ENCODE measurements at regions not wholly inside any gene's neighbourhood (a gene's known extent, or its start where the extent isn't known, plus 50 kb on each side); places are given as distances from the start of the nearest gene placed in this dataset.

DNA sequence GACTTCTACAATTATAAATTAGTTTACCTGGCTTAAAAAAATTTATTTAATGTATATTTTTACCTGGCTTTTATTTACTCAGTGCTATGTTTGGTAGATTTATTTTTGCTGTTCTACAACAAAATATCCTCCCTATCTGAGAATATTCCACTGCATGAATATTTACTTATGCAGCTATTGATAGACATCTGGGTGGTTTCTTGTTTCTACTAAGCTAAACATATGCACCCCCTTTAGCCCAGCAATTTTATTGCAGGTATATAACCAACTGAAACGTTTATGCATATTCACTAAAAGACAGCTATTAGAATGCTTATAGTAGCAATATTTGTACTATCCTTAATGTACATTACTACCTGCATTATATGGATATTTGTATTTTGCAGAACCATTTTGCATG, 187.7 kb upstream of the CPHXL start:
- no peak for DNase-seq (ENCODE audit: low spot score)
- Mint-ChIP-seq H3K36me3 (ENCODE audit: low read depth) (no peaks in the 10 kb centered on the region), H3K27me3 (ENCODE audit: insufficient read depth) (no peaks in the 10 kb centered on the region), H3K4me1 (ENCODE audit: low read depth) (no peaks in the 10 kb centered on the region), H3K4me3 (no peak overlapping the region), H3K27ac (no peak overlapping the region), H3K9me3 (no peaks in the 10 kb centered on the region)
- intact Hi-C loops (cut with micrococcal nuclease) = no loop called here

DNA sequence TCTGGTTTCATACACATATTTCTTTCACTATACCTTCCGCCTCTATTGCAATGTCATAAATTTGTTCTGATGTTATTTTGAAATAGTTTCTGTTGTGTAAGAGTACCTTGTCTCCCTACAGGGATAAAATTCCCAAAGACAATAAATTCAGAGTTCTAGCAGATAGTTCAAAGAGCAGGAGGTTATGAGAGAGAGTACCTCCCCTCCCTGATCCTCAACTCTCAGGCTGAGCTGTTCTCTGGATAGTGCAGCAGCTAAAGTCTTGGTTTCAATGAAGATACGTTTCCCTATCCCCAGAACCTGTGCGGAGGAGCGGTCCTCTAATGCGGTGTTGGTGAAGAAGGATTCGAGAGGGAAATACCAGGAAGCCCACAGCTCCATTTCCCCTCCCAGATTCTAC, 190.2 kb upstream of the CPHXL start:
- Mint-ChIP-seq H3K4me3 (no peak overlapping the region), H3K27ac (no peak overlapping the region), H3K27me3 (ENCODE audit: insufficient read depth) (no peaks in the 10 kb centered on the region), H3K9me3 (no peaks in the 10 kb centered on the region), H3K36me3 (ENCODE audit: low read depth) (no peaks in the 10 kb centered on the region), H3K4me1 (ENCODE audit: low read depth) (no peaks in the 10 kb centered on the region)
- intact Hi-C loops (cut with micrococcal nuclease) = no loop called here
- no peak for DNase-seq (ENCODE audit: low spot score)

DNA sequence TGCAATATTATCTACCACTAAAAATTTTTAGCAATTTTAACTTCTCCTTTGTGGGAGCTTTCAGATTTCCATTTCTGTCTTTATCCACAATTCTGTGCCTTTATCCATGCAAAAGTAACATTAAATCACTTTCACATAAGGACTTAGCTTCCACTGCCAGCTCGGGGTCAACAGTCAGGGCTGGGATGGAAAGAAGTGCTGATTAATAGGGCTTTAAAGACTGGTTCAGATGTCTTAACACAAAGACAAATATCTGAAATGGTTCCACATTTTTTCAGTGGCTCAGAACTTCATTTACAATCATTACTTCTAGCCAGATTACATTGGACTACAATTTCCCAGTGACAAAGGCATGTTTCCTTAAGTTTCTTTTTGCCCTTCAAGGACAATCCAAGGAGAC, 191.8 kb upstream of the CPHXL start:
- no peak overlapping the region for H3K4me3 Mint-ChIP-seq
- no peaks in the 10 kb centered on the region for H3K4me1 Mint-ChIP-seq (ENCODE audit: low read depth)
- H3K9me3 Mint-ChIP-seq = no peaks in the 10 kb centered on the region
- intact Hi-C loops (cut with micrococcal nuclease) = no loop called here
- no peak for DNase-seq (ENCODE audit: low spot score)
- H3K27me3 Mint-ChIP-seq (ENCODE audit: insufficient read depth) = no peaks in the 10 kb centered on the region
- no peak overlapping the region for H3K27ac Mint-ChIP-seq
- H3K36me3 Mint-ChIP-seq (ENCODE audit: low read depth) = no peaks in the 10 kb centered on the region

GRCh38 chr16:75919664-75920063, 193.4 kb upstream of the CPHXL start:
- no peaks in the 10 kb centered on the region for H3K9me3 Mint-ChIP-seq
- H3K4me1 Mint-ChIP-seq (ENCODE audit: low read depth) = no peaks in the 10 kb centered on the region
- H3K36me3 Mint-ChIP-seq (ENCODE audit: low read depth) = no peaks in the 10 kb centered on the region
- intact Hi-C loops (cut with micrococcal nuclease) = no loop called here
- no peak overlapping the region for H3K4me3 Mint-ChIP-seq
- no peak for DNase-seq (ENCODE audit: low spot score)
- H3K27me3 Mint-ChIP-seq (ENCODE audit: insufficient read depth) = no peaks in the 10 kb centered on the region
- no peak overlapping the region for H3K27ac Mint-ChIP-seq

GRCh38 chr16:75921281-75921680, 195.0 kb upstream of the CPHXL start:
- Mint-ChIP-seq H3K9me3 (no peaks in the 10 kb centered on the region), H3K27me3 (ENCODE audit: insufficient read depth) (no peaks in the 10 kb centered on the region), H3K27ac (no peak overlapping the region), H3K4me3 (no peak overlapping the region), H3K36me3 (ENCODE audit: low read depth) (no peaks in the 10 kb centered on the region), H3K4me1 (ENCODE audit: low read depth) (no peaks in the 10 kb centered on the region)
- no peak for DNase-seq (ENCODE audit: low spot score)
- intact Hi-C loops (cut with micrococcal nuclease) = no loop called here

GRCh38 chr16:75922250-75922649, 196.0 kb upstream of the CPHXL start:
- Mint-ChIP-seq H3K4me1 (ENCODE audit: low read depth) (no peaks in the 10 kb centered on the region), H3K36me3 (ENCODE audit: low read depth) (no peaks in the 10 kb centered on the region), H3K4me3 (no peak overlapping the region), H3K27ac (no peak overlapping the region), H3K9me3 (no peaks in the 10 kb centered on the region), H3K27me3 (ENCODE audit: insufficient read depth) (no peaks in the 10 kb centered on the region)
- intact Hi-C loops (cut with micrococcal nuclease) = no loop called here
- DNase-seq (ENCODE audit: low spot score) = no peak

DNA sequence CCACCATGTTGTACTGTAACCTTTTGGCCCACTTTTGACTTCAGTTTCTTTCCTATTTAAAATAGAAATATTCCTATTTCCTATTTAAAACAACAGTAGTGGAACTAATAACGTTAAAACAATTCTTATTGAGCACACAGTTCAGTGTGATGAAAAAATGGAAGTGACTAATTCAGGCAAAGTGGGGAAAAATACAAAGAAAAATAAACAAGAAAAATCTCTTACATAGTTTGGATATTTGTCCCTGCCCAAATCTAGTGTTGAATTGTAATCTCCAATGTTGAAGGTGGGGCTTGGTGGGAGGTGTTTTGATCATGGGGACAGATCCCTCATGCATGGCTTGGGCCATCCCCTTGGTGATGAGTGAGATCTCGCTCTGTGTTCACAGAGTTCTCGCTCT, 198.1 kb upstream of the CPHXL start:
- H3K27me3 Mint-ChIP-seq (ENCODE audit: insufficient read depth) = no peaks in the 10 kb centered on the region
- intact Hi-C loops (cut with micrococcal nuclease) = no loop called here
- no peaks in the 10 kb centered on the region for H3K4me1 Mint-ChIP-seq (ENCODE audit: low read depth)
- no peak overlapping the region for H3K4me3 Mint-ChIP-seq
- H3K36me3 Mint-ChIP-seq (ENCODE audit: low read depth) = no peaks in the 10 kb centered on the region
- no peak for DNase-seq (ENCODE audit: low spot score)
- H3K27ac Mint-ChIP-seq = no peak overlapping the region
- no peaks in the 10 kb centered on the region for H3K9me3 Mint-ChIP-seq

DNA sequence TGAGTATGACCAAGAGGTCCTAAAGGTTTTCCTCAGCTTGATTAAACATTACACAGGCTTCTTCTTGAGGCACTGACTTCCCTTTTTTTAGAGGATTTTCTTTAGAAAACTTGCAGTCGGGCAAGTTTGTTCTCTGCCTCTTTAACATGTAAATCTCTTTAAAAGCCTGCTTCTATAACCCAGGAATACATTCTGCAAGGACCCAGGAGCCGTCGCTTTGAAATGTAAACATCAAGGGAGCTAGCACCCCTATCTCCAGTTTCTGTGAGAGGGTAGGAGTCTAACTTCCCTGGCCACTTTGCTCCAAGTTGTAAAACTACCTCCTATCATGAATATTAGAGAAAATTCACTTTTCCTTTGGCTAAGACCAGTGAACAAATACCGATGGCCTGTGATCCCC, 201.5 kb upstream of the CPHXL start:
- Mint-ChIP-seq H3K27ac (no peak overlapping the region), H3K9me3 (no peaks in the 10 kb centered on the region), H3K4me1 (ENCODE audit: low read depth) (no peaks in the 10 kb centered on the region), H3K36me3 (ENCODE audit: low read depth) (no peaks in the 10 kb centered on the region), H3K4me3 (no peak overlapping the region), H3K27me3 (ENCODE audit: insufficient read depth) (no peaks in the 10 kb centered on the region)
- intact Hi-C loops (cut with micrococcal nuclease) = no loop called here
- DNase-seq (ENCODE audit: low spot score) = no peak

DNA sequence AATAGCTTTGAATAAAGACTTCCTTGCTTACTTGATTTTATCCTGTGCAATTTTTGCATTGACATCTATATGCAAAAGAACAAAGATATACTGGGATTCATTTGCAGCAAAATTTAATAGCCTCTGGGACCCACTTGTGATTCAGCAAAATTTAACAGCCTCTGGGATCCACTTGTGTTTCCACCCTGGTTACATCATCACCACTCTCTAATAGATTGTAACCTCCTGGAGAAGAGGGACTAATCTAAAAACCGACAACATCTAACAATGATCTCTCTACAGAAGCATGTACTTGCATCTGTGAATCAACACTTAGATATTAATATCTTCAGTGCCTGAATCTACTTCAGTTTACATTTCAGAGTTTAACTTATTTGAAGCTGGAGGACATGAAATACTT, 202.0 kb upstream of the CPHXL start:
- Mint-ChIP-seq H3K27ac (no peak overlapping the region), H3K27me3 (ENCODE audit: insufficient read depth) (no peaks in the 10 kb centered on the region), H3K4me3 (no peak overlapping the region), H3K36me3 (ENCODE audit: low read depth) (no peaks in the 10 kb centered on the region), H3K4me1 (ENCODE audit: low read depth) (no peaks in the 10 kb centered on the region), H3K9me3 (no peaks in the 10 kb centered on the region)
- intact Hi-C loops (cut with micrococcal nuclease) = no loop called here
- DNase-seq (ENCODE audit: low spot score) = no peak

DNA sequence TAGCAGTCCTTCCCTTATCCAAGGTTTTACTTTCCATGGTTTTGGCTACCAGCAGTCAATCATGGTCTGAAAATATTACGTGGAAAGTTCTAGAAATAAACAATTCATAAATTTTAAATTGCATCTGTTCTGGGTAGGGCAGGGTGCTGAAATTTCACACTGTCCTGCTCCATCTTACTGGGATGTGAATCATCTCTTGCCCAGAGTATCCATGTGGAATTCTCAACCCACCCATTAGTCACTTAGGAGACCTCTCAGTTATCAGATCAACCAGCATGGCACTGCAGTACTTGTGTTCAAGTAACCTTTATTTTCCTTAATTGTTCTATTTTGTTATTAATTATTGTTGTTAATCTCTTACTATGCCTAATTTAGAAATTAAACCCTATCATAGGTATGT, 202.8 kb upstream of the CPHXL start:
- Mint-ChIP-seq H3K36me3 (ENCODE audit: low read depth) (no peaks in the 10 kb centered on the region), H3K4me1 (ENCODE audit: low read depth) (no peaks in the 10 kb centered on the region), H3K27ac (no peak overlapping the region), H3K9me3 (no peaks in the 10 kb centered on the region), H3K27me3 (ENCODE audit: insufficient read depth) (no peaks in the 10 kb centered on the region), H3K4me3 (no peak overlapping the region)
- DNase-seq (ENCODE audit: low spot score) = no peak
- intact Hi-C loops (cut with micrococcal nuclease) = no loop called here

DNA sequence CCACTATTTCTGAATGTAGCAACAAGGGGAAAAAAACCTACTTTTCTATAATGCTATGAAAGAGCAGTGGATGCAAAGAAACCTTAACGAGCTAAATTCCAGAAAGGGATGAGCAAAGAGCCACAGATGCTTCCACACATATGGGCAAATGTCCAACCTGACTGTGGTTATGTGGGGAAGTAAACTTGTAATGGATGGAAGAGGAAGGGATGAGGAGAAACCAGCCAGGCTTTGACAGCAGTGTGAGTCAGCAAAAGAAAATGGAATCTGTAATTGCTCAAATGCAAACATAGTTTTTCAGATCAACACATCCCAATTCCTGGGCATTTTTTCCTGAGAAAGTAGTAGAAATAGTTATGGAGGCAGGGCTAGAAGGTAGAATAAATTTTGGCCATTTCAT, 204.8 kb upstream of the CPHXL start:
- no peak for DNase-seq (ENCODE audit: low spot score)
- Mint-ChIP-seq H3K9me3 (no peaks in the 10 kb centered on the region), H3K27me3 (ENCODE audit: insufficient read depth) (no peaks in the 10 kb centered on the region), H3K27ac (no peak overlapping the region), H3K4me1 (ENCODE audit: low read depth) (no peaks in the 10 kb centered on the region), H3K4me3 (no peak overlapping the region), H3K36me3 (ENCODE audit: low read depth) (no peaks in the 10 kb centered on the region)
- intact Hi-C loops (cut with micrococcal nuclease) = no loop called here

- H3K4me3 Mint-ChIP-seq = no peak overlapping the region
- H3K9me3 Mint-ChIP-seq = no peaks in the 10 kb centered on the region
- intact Hi-C loops (cut with micrococcal nuclease) = no loop called here
- H3K4me1 Mint-ChIP-seq (ENCODE audit: low read depth) = no peaks in the 10 kb centered on the region
- no peaks in the 10 kb centered on the region for H3K36me3 Mint-ChIP-seq (ENCODE audit: low read depth)
- H3K27ac Mint-ChIP-seq = no peak overlapping the region
- no peak for DNase-seq (ENCODE audit: low spot score)
- H3K27me3 Mint-ChIP-seq (ENCODE audit: insufficient read depth) = no peaks in the 10 kb centered on the region
Observed at GRCh38 chr16:75931970-75932369, 205.7 kb upstream of the CPHXL start.

GRCh38 chr16:75938818-75939217, 212.5 kb upstream of the CPHXL start:
- Mint-ChIP-seq H3K9me3 (no peaks in the 10 kb centered on the region), H3K4me1 (ENCODE audit: low read depth) (no peaks in the 10 kb centered on the region), H3K4me3 (no peak overlapping the region), H3K27me3 (ENCODE audit: insufficient read depth) (peaks cover 3% of the 10 kb centered on the region), H3K27ac (no peak overlapping the region), H3K36me3 (ENCODE audit: low read depth) (no peaks in the 10 kb centered on the region)
- intact Hi-C loops (cut with micrococcal nuclease) = no loop called here
- DNase-seq (ENCODE audit: low spot score) = no peak

DNA sequence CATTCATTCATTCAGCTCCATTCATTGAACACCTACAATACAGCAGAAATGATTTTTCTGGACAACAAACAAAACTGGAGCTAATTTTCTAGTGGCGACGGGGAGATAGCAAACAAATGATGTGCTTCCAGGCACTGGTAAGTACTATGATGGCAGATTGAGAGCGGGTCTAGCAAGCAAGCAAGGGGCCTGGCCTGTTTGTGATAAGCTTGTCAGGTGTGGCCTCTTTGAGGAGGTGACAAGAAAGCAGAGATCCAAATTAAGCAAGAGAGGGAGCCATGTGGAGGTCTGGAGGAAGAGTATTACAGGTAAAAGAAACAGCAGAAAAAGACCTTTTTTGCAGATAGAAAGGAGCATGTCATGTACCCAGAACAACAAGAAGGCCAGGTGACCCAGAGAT, 216.1 kb upstream of the CPHXL start:
- Mint-ChIP-seq H3K4me1 (ENCODE audit: low read depth) (no peaks in the 10 kb centered on the region), H3K36me3 (ENCODE audit: low read depth) (no peaks in the 10 kb centered on the region), H3K9me3 (no peaks in the 10 kb centered on the region), H3K27me3 (ENCODE audit: insufficient read depth) (peaks cover 3% of the 10 kb centered on the region), H3K27ac (no peak overlapping the region), H3K4me3 (no peak overlapping the region)
- intact Hi-C loops (cut with micrococcal nuclease) = no loop called here
- no peak for DNase-seq (ENCODE audit: low spot score)
